ENCODE measurements at regions not wholly inside any gene's neighbourhood (a gene's known extent, or its start where the extent isn't known, plus 50 kb on each side); places are given as distances from the start of the nearest gene placed in this dataset.

DNA sequence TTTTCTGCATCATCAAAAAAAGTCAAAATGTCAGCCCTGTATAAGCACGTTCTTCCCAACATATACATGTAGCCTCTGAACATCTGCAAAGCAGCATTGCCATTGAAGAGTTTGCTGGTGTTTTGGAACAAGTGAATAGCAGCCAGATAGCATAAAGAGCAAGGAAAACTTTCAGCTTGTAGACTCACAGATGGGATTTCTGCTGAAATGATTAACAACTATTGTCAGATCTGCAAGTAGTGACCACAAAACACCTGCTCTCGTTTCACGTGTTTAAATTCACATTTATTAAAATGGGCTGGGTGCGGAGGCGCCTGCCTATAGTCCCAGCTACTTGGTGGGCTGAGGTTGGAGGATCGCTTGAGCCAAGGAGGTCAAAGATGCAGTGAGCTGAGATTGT lies 123.7 kb downstream of the SPRY1 start:
- TF ChIP-seq POLR2AphosphoS5 (IDR thresholded peaks at IDR 0.05; ENCODE audit: low read depth, low read length) = no peak
- no peak for TF ChIP-seq POLR2A (IDR thresholded peaks at IDR 0.05; ENCODE audit: low read depth, low read length)

Measured in GM12892 (cell line).